IMR-90 (cell line): ENCODE measurements at regions not wholly inside any gene's neighbourhood (a gene's known extent, or its start where the extent isn't known, plus 50 kb on each side); places are given as distances from the start of the nearest gene placed in this dataset.

Experiments used
- ATAC-seq: fragments of 200-7000 bp; cut with Tn5 transposase; 2 replicates; pipeline ENCODE4 v1.9.1; 2020; ENCODE audit warnings: low read depth, mild to moderate bottlenecking, moderate library complexity
- BruUV-seq: library from RNA; stranded (reverse); fragments of 400-500 nt; replicated peaks from 2 replicates; lab custom pipeline; 2021; lab: Mats Ljungman, UMichigan
- CTCF ChIA-PET: fragments of 300-600 bp; formaldehyde crosslinking; extraction: SDS; loops from one replicate; lab custom pipeline; 2021; ENCODE audit warnings: antibody characterized with exemption; lab: Yijun Ruan, JAX
- POLR2A ChIA-PET: fragments of 300-600 bp; sonication (Branson Sonifier 250); formaldehyde crosslinking; loops from one replicate; lab custom pipeline; 2022; ENCODE audit warnings: antibody characterized with exemption; ENCODE audit not compliant: unreplicated experiment; lab: Charles Lee
- DNase-seq: peaks from one replicate; pipeline ENCODE4 v3.0.0; 2013
- H2AFZ ChIP-seq: replicated peaks from 2 replicates; pipeline ENCODE3; 2013; ENCODE audit warnings: low read length, mild to moderate bottlenecking; ENCODE audit not compliant: poor library complexity
- H2AK5ac ChIP-seq: 2 replicates; pipeline ENCODE4 v1.6.1; 2013; ENCODE audit warnings: low read depth, low read length, inconsistent platforms
- H2AK9ac ChIP-seq: replicated peaks from 2 replicates; pipeline ENCODE3; 2013; ENCODE audit warnings: mild to moderate bottlenecking, low read depth, low read length, moderate library complexity; ENCODE audit not compliant: poor library complexity
- H2BK120ac ChIP-seq: 2 replicates; pipeline ENCODE4 v1.6.1; 2013; ENCODE audit warnings: low read depth, low read length, inconsistent platforms
- H2BK15ac ChIP-seq: 3 replicates; pipeline ENCODE4 v1.6.1; 2013; ENCODE audit warnings: low read depth, low read length, inconsistent platforms
- H2BK20ac ChIP-seq: 2 replicates; pipeline ENCODE4 v1.6.1; 2013; ENCODE audit warnings: low read depth, mild to moderate bottlenecking, inconsistent platforms, low read length, moderate library complexity
- H2BK5ac ChIP-seq: 2 replicates; pipeline ENCODE4 v1.6.1; 2013; ENCODE audit warnings: mild to moderate bottlenecking, low read depth, low read length, inconsistent platforms; ENCODE audit not compliant: poor library complexity, severe bottlenecking
- H3K14ac ChIP-seq: replicated peaks from 2 replicates; pipeline ENCODE4 v1.6.1; 2013; ENCODE audit warnings: low read depth, low read length, inconsistent platforms
- H3K18ac ChIP-seq: 2 replicates; pipeline ENCODE4 v1.6.1; 2013; ENCODE audit warnings: low read depth, low read length, control low read depth
- H3K23ac ChIP-seq: 2 replicates; pipeline ENCODE4 v1.6.1; 2013; ENCODE audit warnings: low read depth, low read length, inconsistent platforms
- H3K27ac ChIP-seq: 2 replicates; pipeline ENCODE4 v1.5.1; 2013; ENCODE audit warnings: mild to moderate bottlenecking, control low read depth, low read length; ENCODE audit not compliant: insufficient read depth
- H3K27me3 ChIP-seq: 2 replicates; pipeline ENCODE4 v1.6.1; 2013; ENCODE audit warnings: low read length; ENCODE audit not compliant: control insufficient read depth, insufficient read depth
- H3K36me3 ChIP-seq: 2 replicates; pipeline ENCODE4 v1.6.1; 2013; ENCODE audit warnings: low read length, mixed read lengths; ENCODE audit not compliant: control insufficient read depth, insufficient read depth
- H3K4ac ChIP-seq: 2 replicates; pipeline ENCODE4 v1.6.1; 2013; ENCODE audit warnings: low read depth, low read length, inconsistent platforms
- H3K4me1 ChIP-seq: 2 replicates; pipeline ENCODE4 v1.6.1; 2013; ENCODE audit warnings: low read length, mixed read lengths; ENCODE audit not compliant: control insufficient read depth, insufficient read depth
- H3K4me2 ChIP-seq: 2 replicates; pipeline ENCODE4 v1.6.1; 2013; ENCODE audit warnings: low read depth, mild to moderate bottlenecking, control low read depth, low read length, moderate library complexity
- H3K4me3 ChIP-seq: 2 replicates; pipeline ENCODE4 v1.5.1; 2013; ENCODE audit warnings: low read depth, mild to moderate bottlenecking, control low read depth, low read length, moderate library complexity; ENCODE audit not compliant: insufficient read depth
- H3K56ac ChIP-seq: 2 replicates; pipeline ENCODE4 v1.6.1; 2013; ENCODE audit warnings: low read length, inconsistent platforms; ENCODE audit not compliant: insufficient read depth; ENCODE audit errors: extremely low read depth
- H3K79me1 ChIP-seq, 2 experiments: 2 replicates each; pipeline ENCODE4 v1.6.1; 2013; ENCODE audit warnings: low read length in 2 of 2, inconsistent platforms in 1 of 2, low read depth in 1 of 2
- H3K9ac ChIP-seq: 2 replicates; pipeline ENCODE4 v1.6.1; 2013; ENCODE audit warnings: low read depth, low read length, control low read depth
- H3K9me1 ChIP-seq: 2 replicates; pipeline ENCODE4 v1.6.1; 2013; ENCODE audit warnings: low read length, inconsistent platforms; ENCODE audit not compliant: insufficient read depth
- H3K9me3 ChIP-seq: 2 replicates; pipeline ENCODE4 v1.6.1; 2013; ENCODE audit warnings: low read length; ENCODE audit not compliant: control insufficient read depth, insufficient read depth
- H4K20me1 ChIP-seq: 2 replicates; pipeline ENCODE4 v1.6.1; 2013; ENCODE audit warnings: low read length, inconsistent platforms; ENCODE audit not compliant: insufficient read depth
- H4K5ac ChIP-seq: 2 replicates; pipeline ENCODE4 v1.6.1; 2013; ENCODE audit warnings: mild to moderate bottlenecking, low read depth, low read length, control low read depth
- H4K8ac ChIP-seq, 2 experiments: 2 replicates each; pipeline ENCODE4 v1.6.1; 2013; ENCODE audit warnings: low read depth in 2 of 2, low read length in 2 of 2, control low read depth in 1 of 2, inconsistent platforms in 1 of 2
- H4K91ac ChIP-seq: 2 replicates; pipeline ENCODE4 v1.6.1; 2013; ENCODE audit warnings: low read depth, low read length, inconsistent platforms; ENCODE audit not compliant: insufficient read depth
- WGBS, 2 experiments: methylation state at CpG; one replicate each; pipeline versions ENCODE4 v1.1.5 to v1.1.7; 2013; ENCODE audit warnings: missing lambda C conversion rate in 2 of 2; ENCODE audit not compliant: insufficient read length in 1 of 2; ENCODE audit errors: extremely low coverage in 2 of 2; 5-methylcytosine and 5-hydroxymethylcytosine counted together
- dilution Hi-C: fragments of 300-500 bp; cut with HindIII; formaldehyde crosslinking; loops from one replicate; pipeline ENCODE4 v1.14.3; 2018; ENCODE audit warnings: low sequenced_read_pairs; ENCODE audit not compliant: unreplicated experiment
- in situ Hi-C: fragments of 300-500 bp; cut with MboI; formaldehyde crosslinking; loops from 3 replicates; pipeline ENCODE4 v1.14.3; 2019; ENCODE audit warnings: low sequenced_read_pairs, inconsistent platforms, mixed read lengths
- intact Hi-C: fragments of 100-400 bp; cut with micrococcal nuclease; formaldehyde crosslinking; loops from 2 replicates; pipeline ENCODE4 v1.10.0; 2022
- TF ChIP-seq, protein P1 (sequence below): conservative IDR thresholded peaks from 2 replicates; pipeline ENCODE4 v1.5.1; 2012; ENCODE audit warnings: mild to moderate bottlenecking, low read depth, low read length, improper control_type of control experiment

DNA sequence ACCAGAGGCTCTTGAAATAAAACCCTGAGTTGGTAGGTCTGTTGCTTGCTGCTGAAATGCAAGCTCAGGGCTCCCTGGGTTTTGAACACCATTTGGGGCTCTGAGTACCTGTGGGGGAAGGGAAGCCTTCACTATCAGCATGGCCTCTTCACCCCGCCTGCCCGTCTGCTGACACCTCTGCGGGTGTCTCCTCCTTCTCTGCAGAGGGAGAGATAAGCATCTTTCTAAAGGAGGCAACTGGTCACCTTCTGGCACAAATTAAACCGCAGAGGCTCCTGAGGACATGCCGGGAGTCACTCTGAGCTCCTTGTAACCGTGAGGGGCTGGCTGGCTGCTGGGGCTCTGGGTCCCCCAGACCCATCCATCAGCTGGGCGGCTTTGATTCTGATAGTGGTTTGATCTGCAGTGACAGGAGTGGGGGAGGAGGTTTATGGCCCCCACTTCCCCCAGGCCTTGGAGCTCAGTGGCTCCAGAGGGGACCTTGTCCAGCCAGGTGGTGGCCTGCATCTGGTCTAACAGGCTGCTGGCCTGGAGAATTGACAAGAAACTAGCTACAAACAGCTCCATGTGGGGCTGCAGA, 123.5 kb downstream of the IRF8 start:
- dilution Hi-C loops (no loop called here), in situ Hi-C loops (no loop called here), intact Hi-C loops (no loop called here)
- Histone ChIP-seq H3K56ac (no peak overlapping the region), H2BK5ac (no peak overlapping the region), H4K8ac (no peak overlapping the region), H4K20me1 (no peaks in the 10 kb centered on the region), H3K4ac (no peak overlapping the region), H2AK9ac (no peak overlapping the region), H4K5ac (no peak overlapping the region), H3K9me1 (no peaks in the 10 kb centered on the region), H3K18ac (no peak overlapping the region), H2AK5ac (no peak overlapping the region), H3K9me3 (peaks cover 36% of the 10 kb centered on the region), H2BK20ac (no peak overlapping the region), H3K4me1 (no peaks in the 10 kb centered on the region), H2AFZ (no peak overlapping the region), H2BK120ac (no peak overlapping the region), H3K4me3 (no peak overlapping the region), H3K9ac (no peak overlapping the region), H3K23ac (no peak overlapping the region), H3K36me3 (no peaks in the 10 kb centered on the region), H2BK15ac (no peak overlapping the region), H3K79me1 (no peaks in the 10 kb centered on the region), H3K4me2 (no peak overlapping the region), H4K91ac (no peak overlapping the region), H3K27me3 (peaks cover 54% of the 10 kb centered on the region), H3K27ac (no peak overlapping the region), H3K14ac (no peak overlapping the region)
- CTCF ChIA-PET, result no interaction called here
- BruUV-seq, result no TSS peak
- ATAC-seq (no peak), DNase-seq (no peak)
- POLR2A ChIA-PET, result no interaction called here
- TF ChIP-seq, protein P1, sequence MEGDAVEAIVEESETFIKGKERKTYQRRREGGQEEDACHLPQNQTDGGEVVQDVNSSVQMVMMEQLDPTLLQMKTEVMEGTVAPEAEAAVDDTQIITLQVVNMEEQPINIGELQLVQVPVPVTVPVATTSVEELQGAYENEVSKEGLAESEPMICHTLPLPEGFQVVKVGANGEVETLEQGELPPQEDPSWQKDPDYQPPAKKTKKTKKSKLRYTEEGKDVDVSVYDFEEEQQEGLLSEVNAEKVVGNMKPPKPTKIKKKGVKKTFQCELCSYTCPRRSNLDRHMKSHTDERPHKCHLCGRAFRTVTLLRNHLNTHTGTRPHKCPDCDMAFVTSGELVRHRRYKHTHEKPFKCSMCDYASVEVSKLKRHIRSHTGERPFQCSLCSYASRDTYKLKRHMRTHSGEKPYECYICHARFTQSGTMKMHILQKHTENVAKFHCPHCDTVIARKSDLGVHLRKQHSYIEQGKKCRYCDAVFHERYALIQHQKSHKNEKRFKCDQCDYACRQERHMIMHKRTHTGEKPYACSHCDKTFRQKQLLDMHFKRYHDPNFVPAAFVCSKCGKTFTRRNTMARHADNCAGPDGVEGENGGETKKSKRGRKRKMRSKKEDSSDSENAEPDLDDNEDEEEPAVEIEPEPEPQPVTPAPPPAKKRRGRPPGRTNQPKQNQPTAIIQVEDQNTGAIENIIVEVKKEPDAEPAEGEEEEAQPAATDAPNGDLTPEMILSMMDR, result no peak
- no CpG with 5 or more reads among the region's 7 CpGs for WGBS, 2 experiments
